OCI-LY1 (cell line): ENCODE measurements at regions not wholly inside any gene's neighbourhood (a gene's known extent, or its start where the extent isn't known, plus 50 kb on each side); places are given as distances from the start of the nearest gene placed in this dataset.

Experiments
- H2AFZ ChIP-seq: fragments of 200-600 bp; sonication (generic), shearing (Covaris generic); 2 replicates; pipeline ENCODE4 v1.6.0; 2014; ENCODE audit warnings: antibody characterized with exemption, mild to moderate bottlenecking, low read length
- H3F3A ChIP-seq: fragments of 200-600 bp; sonication (generic), shearing (Covaris generic); 2 replicates; pipeline ENCODE4 v1.6.0; 2014; ENCODE audit warnings: mild to moderate bottlenecking, antibody characterized with exemption, low read length, moderate library complexity; ENCODE audit not compliant: insufficient read depth
- H3K27ac ChIP-seq: fragments of 200-600 bp; sonication (generic); 2 replicates; pipeline ENCODE4 v1.5.1; 2014; ENCODE audit warnings: low read length, mixed run types, mild to moderate bottlenecking, low read depth; ENCODE audit not compliant: poor library complexity, severe bottlenecking
- H3K27me3 ChIP-seq: fragments of 200-600 bp; sonication (generic); 2 replicates; pipeline ENCODE4 v1.6.0; 2014; ENCODE audit warnings: antibody characterized with exemption, mild to moderate bottlenecking, low read length, moderate library complexity; ENCODE audit not compliant: insufficient read depth
- H3K36me3 ChIP-seq: fragments of 200-600 bp; sonication (generic); 2 replicates; pipeline ENCODE4 v1.6.1; 2014; ENCODE audit warnings: mild to moderate bottlenecking, antibody characterized with exemption, low read length, moderate library complexity, mixed read lengths; ENCODE audit not compliant: insufficient read depth
- H3K4me1 ChIP-seq: fragments of 200-600 bp; sonication (generic); 2 replicates; pipeline ENCODE4 v1.5.1; 2014; ENCODE audit warnings: mild to moderate bottlenecking, low read length, moderate library complexity; ENCODE audit not compliant: insufficient read depth, severe bottlenecking
- H3K4me2 ChIP-seq: fragments of 200-600 bp; sonication (generic), shearing (Covaris generic); 2 replicates; pipeline ENCODE4 v1.6.1; 2014; ENCODE audit warnings: low read length
- H3K4me3 ChIP-seq: fragments of 200-600 bp; sonication (generic); 2 replicates; pipeline ENCODE4 v1.5.1; 2014; ENCODE audit warnings: low read length, low read depth, mild to moderate bottlenecking, mixed read lengths; ENCODE audit not compliant: poor library complexity, severe bottlenecking
- H3K79me2 ChIP-seq: fragments of 200-600 bp; shearing (Covaris generic); 2 replicates; pipeline ENCODE4 v1.6.1; 2016; ENCODE audit warnings: mixed run types, low read length, mixed read lengths; ENCODE audit not compliant: insufficient read depth
- H3K9ac ChIP-seq: fragments of 200-600 bp; sonication (generic), shearing (Covaris generic); 2 replicates; pipeline ENCODE4 v1.6.1; 2014; ENCODE audit warnings: mild to moderate bottlenecking, low read length, mixed read lengths
- H3K9me2 ChIP-seq: fragments of 200-600 bp; sonication (generic), shearing (Covaris generic); 2 replicates; pipeline ENCODE4 v1.6.1; 2014; ENCODE audit warnings: low read depth, mild to moderate bottlenecking, low read length, mixed read lengths
- H3K9me3 ChIP-seq: fragments of 200-600 bp; shearing (Covaris generic); 2 replicates; pipeline ENCODE4 v1.6.1; 2014; ENCODE audit warnings: low read length, mixed read lengths
- H4K20me1 ChIP-seq: fragments of 200-600 bp; sonication (generic), shearing (Covaris generic); 2 replicates; pipeline ENCODE4 v1.6.0; 2016; ENCODE audit warnings: mild to moderate bottlenecking, low read length; ENCODE audit not compliant: insufficient read depth
- EZH2 ChIP-seq: fragments of 200-600 bp; sonication (generic), shearing (Covaris generic); IDR thresholded peaks from 2 replicates; pipeline ENCODE4 v1.8.0; 2017; ENCODE audit warnings: borderline replicate concordance, mixed run types, mild to moderate bottlenecking, antibody characterized with exemption, low read length, moderate library complexity, mixed read lengths
- TF ChIP-seq, protein P1 (sequence below): fragments of 200-600 bp; sonication (generic), shearing (Covaris generic); IDR thresholded peaks from 2 replicates; pipeline ENCODE4 v1.5.1; 2017; ENCODE audit warnings: mild to moderate bottlenecking, antibody characterized with exemption, low read length, moderate library complexity, mixed read lengths

DNA sequence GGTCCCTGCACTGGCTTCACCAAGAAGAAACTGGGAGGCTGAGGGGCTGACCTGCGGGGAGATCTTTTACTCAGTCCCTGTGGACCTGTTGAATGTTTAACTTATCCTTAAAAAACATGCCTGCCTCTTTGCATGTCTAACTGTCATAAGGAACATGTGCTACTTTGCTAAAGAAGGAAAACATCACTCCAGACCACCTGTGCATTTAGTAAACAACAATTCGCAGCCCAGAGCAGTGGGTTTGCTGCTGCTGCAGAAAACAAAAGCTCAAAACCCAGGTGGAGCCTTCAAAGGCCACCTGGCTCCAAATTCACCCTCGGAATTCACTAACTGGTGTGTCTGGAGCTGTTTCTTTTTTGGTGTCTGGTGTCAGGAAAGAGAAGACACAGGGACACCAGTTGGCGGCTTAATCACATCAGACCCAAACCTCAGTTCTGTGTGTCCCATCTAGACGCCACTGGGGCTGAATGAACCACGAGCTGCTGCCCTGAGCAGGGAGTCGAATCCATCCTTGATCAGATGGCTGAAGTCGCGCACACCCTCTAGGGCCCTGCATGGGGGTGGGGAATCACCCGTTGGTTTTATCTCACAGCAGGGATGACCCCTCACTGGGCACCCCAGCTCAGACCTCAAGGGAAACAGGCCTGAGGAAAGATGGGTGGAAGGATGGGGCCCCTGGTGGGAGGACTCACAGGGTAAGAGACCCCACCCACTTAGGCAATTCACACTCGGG is 344.3 kb downstream of the PREX1 start:
- no peaks in the 10 kb centered on the region for H3K9me2 ChIP-seq
- no peak overlapping the region for H3K4me2 ChIP-seq
- no peak overlapping the region for H2AFZ ChIP-seq
- no peak for TF ChIP-seq EZH2
- TF ChIP-seq, protein P1, sequence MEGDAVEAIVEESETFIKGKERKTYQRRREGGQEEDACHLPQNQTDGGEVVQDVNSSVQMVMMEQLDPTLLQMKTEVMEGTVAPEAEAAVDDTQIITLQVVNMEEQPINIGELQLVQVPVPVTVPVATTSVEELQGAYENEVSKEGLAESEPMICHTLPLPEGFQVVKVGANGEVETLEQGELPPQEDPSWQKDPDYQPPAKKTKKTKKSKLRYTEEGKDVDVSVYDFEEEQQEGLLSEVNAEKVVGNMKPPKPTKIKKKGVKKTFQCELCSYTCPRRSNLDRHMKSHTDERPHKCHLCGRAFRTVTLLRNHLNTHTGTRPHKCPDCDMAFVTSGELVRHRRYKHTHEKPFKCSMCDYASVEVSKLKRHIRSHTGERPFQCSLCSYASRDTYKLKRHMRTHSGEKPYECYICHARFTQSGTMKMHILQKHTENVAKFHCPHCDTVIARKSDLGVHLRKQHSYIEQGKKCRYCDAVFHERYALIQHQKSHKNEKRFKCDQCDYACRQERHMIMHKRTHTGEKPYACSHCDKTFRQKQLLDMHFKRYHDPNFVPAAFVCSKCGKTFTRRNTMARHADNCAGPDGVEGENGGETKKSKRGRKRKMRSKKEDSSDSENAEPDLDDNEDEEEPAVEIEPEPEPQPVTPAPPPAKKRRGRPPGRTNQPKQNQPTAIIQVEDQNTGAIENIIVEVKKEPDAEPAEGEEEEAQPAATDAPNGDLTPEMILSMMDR: no peak
- peaks cover 4% of the 10 kb centered on the region; the same call in 1 of the 2 replicates for H3K27me3 ChIP-seq
- no peak overlapping the region for H3K27ac ChIP-seq
- no peak overlapping the region for H3K9ac ChIP-seq
- no peaks in the 10 kb centered on the region for H3K36me3 ChIP-seq
- H4K20me1 ChIP-seq: no peaks in the 10 kb centered on the region
- H3K79me2 ChIP-seq: no peaks in the 10 kb centered on the region
- no peak overlapping the region for H3K4me3 ChIP-seq
- no peaks in the 10 kb centered on the region for H3K9me3 ChIP-seq
- no peaks in the 10 kb centered on the region for H3K4me1 ChIP-seq
- no peaks in the 10 kb centered on the region for H3F3A ChIP-seq

DNA sequence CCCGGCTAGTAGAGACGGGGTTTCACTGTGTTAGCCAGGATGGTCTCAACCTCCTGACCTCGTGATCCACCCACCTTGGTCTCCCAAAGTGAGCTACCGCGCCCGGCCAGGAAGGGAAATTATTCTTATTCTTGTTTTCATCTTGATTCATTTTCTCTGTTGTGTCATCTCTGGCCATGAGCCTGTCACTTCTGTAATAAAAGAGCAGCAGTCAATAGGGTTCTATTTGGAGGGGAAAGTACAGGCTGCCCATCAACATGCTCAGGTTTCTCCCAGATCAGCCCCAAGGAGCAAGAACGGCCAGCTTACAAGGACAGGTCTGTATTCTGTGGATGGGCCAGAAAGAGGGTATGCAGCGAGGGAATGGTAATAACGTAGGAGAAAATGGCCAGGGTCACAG is 345.0 kb downstream of the PREX1 start:
- TF ChIP-seq EZH2: no peak
- TF ChIP-seq, protein P1: no peak
- Histone ChIP-seq H3K4me3 (no peak overlapping the region), H3K27me3 (peaks cover 4% of the 10 kb centered on the region; the same call in 1 of the 2 replicates)

DNA sequence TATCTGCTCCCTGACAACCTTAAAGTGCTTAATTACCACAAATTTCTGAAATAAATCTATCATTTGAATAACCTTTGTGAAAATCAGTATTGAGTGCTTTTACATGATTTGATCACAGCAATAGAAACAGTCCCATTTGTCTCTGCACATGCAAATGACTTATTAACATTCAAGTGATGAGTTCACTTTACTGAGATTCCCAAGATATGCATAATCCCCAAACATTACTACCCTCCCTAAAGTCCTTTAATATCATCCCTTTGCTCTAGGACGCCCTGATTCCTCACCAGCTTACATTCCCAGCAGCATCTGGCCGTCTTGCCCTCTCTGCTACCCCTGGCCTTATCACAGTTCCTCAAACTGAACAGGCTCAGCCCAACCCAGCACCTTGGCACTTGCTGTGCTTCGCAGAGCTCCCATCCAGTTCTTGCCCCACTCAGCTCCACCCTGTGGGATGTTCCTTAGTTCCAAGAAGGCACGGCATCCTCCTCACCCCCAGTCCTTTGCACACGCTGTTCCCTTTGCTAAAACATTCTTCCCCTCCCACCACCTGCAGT is 347.5 kb downstream of the PREX1 start:
- Histone ChIP-seq H3K9ac (no peak overlapping the region), H3K4me1 (no peaks in the 10 kb centered on the region), H3K9me2 (no peaks in the 10 kb centered on the region), H3K4me2 (no peak overlapping the region), H4K20me1 (no peaks in the 10 kb centered on the region), H3K79me2 (no peaks in the 10 kb centered on the region), H3K9me3 (no peaks in the 10 kb centered on the region), H3K27me3 (peaks cover 4% of the 10 kb centered on the region; the same call in 1 of the 2 replicates), H3K36me3 (no peaks in the 10 kb centered on the region), H3K4me3 (no peak overlapping the region), H3F3A (no peaks in the 10 kb centered on the region), H3K27ac (no peak overlapping the region), H2AFZ (no peak overlapping the region)
- no peak for TF ChIP-seq EZH2
- TF ChIP-seq, protein P1: no peak

More for the DNA sequence above, 345.0 kb downstream of the PREX1 start:
- no peaks in the 10 kb centered on the region for H3K9me3 ChIP-seq
- no peak overlapping the region for H2AFZ ChIP-seq
- H4K20me1 ChIP-seq: no peaks in the 10 kb centered on the region
- H3K27ac ChIP-seq: no peak overlapping the region
- H3K36me3 ChIP-seq: no peaks in the 10 kb centered on the region
- no peaks in the 10 kb centered on the region for H3K9me2 ChIP-seq
- no peaks in the 10 kb centered on the region for H3K4me1 ChIP-seq
- no peak overlapping the region for H3K9ac ChIP-seq
- H3F3A ChIP-seq: no peaks in the 10 kb centered on the region
- no peaks in the 10 kb centered on the region for H3K79me2 ChIP-seq
- H3K4me2 ChIP-seq: no peak overlapping the region
